Esophagus (tissue), 2 donors: ENCODE measurements at regions not wholly inside any gene's neighbourhood (a gene's known extent, or its start where the extent isn't known, plus 50 kb on each side); places are given as distances from the start of the nearest gene placed in this dataset.

Experiments
- H3K27ac ChIP-seq, 2 donors: one replicate each; pipeline ENCODE4 v1.5.1; 2013; ENCODE audit warnings: low read depth in 2 of 2, mild to moderate bottlenecking in 2 of 2, inconsistent platforms in 1 of 2, low read length in 1 of 2, moderate library complexity in 1 of 2
- H3K27me3 ChIP-seq, 2 donors: one replicate each; pipeline ENCODE4 v1.6.1; 2013; ENCODE audit warnings: low read length in 2 of 2, control low read depth in 1 of 2, mild to moderate bottlenecking in 1 of 2; ENCODE audit not compliant: insufficient read depth in 2 of 2, control insufficient read depth in 1 of 2
- H3K36me3 ChIP-seq, 2 donors: one replicate each; pipeline ENCODE4 v1.6.1; 2013; ENCODE audit warnings: low read length in 1 of 2; ENCODE audit not compliant: control insufficient read depth in 2 of 2, insufficient read depth in 2 of 2
- H3K4me1 ChIP-seq, 2 donors: one replicate each; pipeline ENCODE4 v1.6.1; 2013; ENCODE audit warnings: low read length in 1 of 2; ENCODE audit not compliant: control insufficient read depth in 2 of 2, insufficient read depth in 2 of 2
- H3K4me3 ChIP-seq, 2 donors: one replicate each; pipeline ENCODE4 v1.5.1; 2013; ENCODE audit warnings: low read length in 2 of 2, mild to moderate bottlenecking in 2 of 2, low read depth in 1 of 2, moderate library complexity in 1 of 2
- H3K9me3 ChIP-seq, 2 donors: one replicate each; pipeline ENCODE4 v1.6.1; 2013; ENCODE audit warnings: mild to moderate bottlenecking in 2 of 2, low read depth in 1 of 2, low read length in 1 of 2, moderate library complexity in 1 of 2; ENCODE audit not compliant: control insufficient read depth in 2 of 2, insufficient read depth in 1 of 2
- WGBS, 2 donors: extraction: QIAGEN DNeasy Blood & Tissue Kit; methylation state at CpG; one replicate each; pipeline ENCODE4 v1.1.7; 2013; 5-methylcytosine and 5-hydroxymethylcytosine counted together
- donor health status: healthy with polysubstance abuse.
- donor health status: Bipolar disorder and iron deficiency.

GRCh38 chr3:181076558-181076957 is 87.0 kb upstream of the DNAJC19 start:
- H3K4me3 ChIP-seq, result no peak overlapping the region
- no peaks in the 10 kb centered on the region for H3K27me3 ChIP-seq
- H3K4me1 ChIP-seq, result no peaks in the 10 kb centered on the region
- peaks cover 0 to 6% of the 10 kb centered on the region in 2 donors for H3K9me3 ChIP-seq
- no peaks in the 10 kb centered on the region for H3K36me3 ChIP-seq
- H3K27ac ChIP-seq, result no peak overlapping the region

DNA sequence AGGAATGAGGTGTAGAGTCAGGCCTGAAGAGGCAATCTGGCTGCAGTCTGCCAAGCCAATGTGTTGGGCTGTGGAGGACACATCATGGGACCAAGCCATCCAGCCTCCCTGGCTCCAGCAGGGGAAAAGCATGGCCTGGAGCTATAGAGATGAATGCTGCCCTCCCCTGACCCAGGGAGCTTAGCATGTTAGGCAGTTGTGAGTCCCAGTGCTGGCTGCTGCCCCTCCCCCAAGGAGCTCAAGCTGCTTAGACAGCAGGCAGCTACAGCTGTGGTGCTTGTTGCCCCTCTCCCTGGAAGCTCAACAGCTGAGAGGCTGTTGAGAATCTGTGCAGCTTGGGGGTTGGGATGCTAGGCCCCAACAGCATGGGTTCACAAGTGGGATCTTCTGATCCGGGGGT is 85.6 kb upstream of the DNAJC19 start:
- Histone ChIP-seq H3K36me3 (no peaks in the 10 kb centered on the region), H3K27me3 (no peaks in the 10 kb centered on the region), H3K4me3 (no peak overlapping the region), H3K27ac (no peak overlapping the region), H3K4me1 (no peaks in the 10 kb centered on the region), H3K9me3 (peaks cover 0 to 6% of the 10 kb centered on the region in 2 donors)
- 78 to 82% methylated on average over 1 of the region's 1 CpG for WGBS, 2 donors

GRCh38 chr3:181066143-181067087 is 76.9 kb upstream of the DNAJC19 start:
- Histone ChIP-seq H3K36me3 (no peaks in the 10 kb centered on the region), H3K4me3 (no peak overlapping the region), H3K4me1 (no peaks in the 10 kb centered on the region), H3K27me3 (no peaks in the 10 kb centered on the region), H3K27ac (no peak overlapping the region), H3K9me3 (no peaks in the 10 kb centered on the region)
- 67 to 74% methylated on average over 4 of the region's 4 CpGs for WGBS, 2 donors

GRCh38 chr3:181056136-181056732 is 66.7 kb upstream of the DNAJC19 start:
- 45 to 63% methylated on average over 4 of the region's 4 CpGs for WGBS, 2 donors
- H3K9me3 ChIP-seq, result no peaks in the 10 kb centered on the region
- no peak overlapping the region for H3K27ac ChIP-seq
- H3K4me3 ChIP-seq, result no peak overlapping the region
- H3K27me3 ChIP-seq, result no peaks in the 10 kb centered on the region
- H3K36me3 ChIP-seq, result no peaks in the 10 kb centered on the region
- no peaks in the 10 kb centered on the region for H3K4me1 ChIP-seq

DNA sequence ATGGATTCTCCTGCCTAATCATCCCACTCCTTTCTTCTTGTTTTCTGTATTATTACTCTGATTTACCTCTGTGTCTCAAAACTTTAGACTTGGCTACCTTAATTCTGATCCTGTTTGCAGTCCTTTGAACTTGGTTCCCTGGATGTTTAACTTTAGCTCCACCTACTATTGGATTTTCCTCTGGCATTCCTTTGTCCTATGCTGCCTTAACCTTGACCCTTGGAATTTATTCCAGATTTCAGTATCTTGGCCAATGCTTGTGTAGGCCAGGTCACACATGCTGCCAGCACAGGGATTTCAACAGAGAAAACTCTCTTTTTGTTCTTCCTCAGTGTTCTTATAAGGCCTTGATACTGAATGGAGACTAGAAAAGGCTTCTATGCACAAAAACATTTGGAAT is 65.0 kb upstream of the DNAJC19 start:
- Histone ChIP-seq H3K4me3 (no peak overlapping the region), H3K36me3 (no peaks in the 10 kb centered on the region), H3K9me3 (no peaks in the 10 kb centered on the region), H3K27ac (no peak overlapping the region), H3K27me3 (no peaks in the 10 kb centered on the region), H3K4me1 (no peaks in the 10 kb centered on the region)

DNA sequence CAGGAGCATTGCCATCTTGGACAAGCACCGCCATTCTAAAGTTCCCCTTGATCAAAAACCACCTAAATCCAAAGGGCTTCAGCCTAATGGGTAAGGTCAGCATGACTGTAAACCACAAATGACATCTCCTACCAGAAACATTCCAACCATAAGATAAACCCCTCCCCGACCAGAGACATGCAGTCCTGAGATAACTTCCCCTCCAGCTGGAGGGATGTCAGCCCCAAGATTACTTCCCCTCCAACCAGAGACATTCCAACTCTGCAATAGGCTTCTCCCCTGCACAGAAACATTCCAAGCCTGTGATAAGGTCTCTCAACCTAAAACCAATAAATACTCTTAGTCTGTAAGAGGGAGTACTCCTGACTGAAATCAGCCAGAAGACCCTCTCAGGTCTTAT is 62.7 kb upstream of the DNAJC19 start:
- WGBS, 2 donors, result 53 to 62% methylated on average over 2 of the region's 2 CpGs
- no peak overlapping the region for H3K4me3 ChIP-seq
- H3K4me1 ChIP-seq, result no peaks in the 10 kb centered on the region
- H3K27me3 ChIP-seq, result no peaks in the 10 kb centered on the region
- H3K9me3 ChIP-seq, result no peaks in the 10 kb centered on the region
- H3K36me3 ChIP-seq, result no peaks in the 10 kb centered on the region
- no peak overlapping the region for H3K27ac ChIP-seq

DNA sequence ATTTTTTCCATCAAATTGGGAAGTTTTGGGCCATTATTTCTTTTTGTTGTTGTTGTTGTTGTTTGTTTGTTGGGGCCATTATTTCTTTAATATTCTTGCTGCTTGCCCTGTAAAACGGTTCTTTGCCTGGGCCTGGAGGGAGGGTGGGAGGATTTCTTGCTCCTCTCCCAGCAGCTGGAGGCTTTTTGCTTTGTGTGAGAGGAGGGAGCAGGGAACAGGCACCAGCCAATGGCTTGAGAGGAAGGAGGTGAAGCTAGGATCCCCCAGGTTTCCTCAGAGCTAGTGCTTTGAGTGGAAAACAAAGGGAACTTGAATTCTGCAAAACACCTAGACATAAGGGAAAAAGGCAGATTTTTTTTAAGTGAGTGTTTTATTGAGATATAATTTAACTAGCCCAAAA is 61.2 kb upstream of the DNAJC19 start:
- WGBS, 2 donors, result 10 to 14% methylated on average over 1 of the region's 1 CpG
- H3K36me3 ChIP-seq, result no peaks in the 10 kb centered on the region
- peaks cover 0 to 6% of the 10 kb centered on the region in 2 donors for H3K9me3 ChIP-seq
- H3K4me3 ChIP-seq, result no peak overlapping the region
- no peak overlapping the region for H3K27ac ChIP-seq
- no peaks in the 10 kb centered on the region for H3K27me3 ChIP-seq
- H3K4me1 ChIP-seq, result no peaks in the 10 kb centered on the region

GRCh38 chr3:181040030-181040429 is 50.5 kb upstream of the DNAJC19 start:
- H3K4me3 ChIP-seq, result no peak overlapping the region
- H3K9me3 ChIP-seq, result no peaks in the 10 kb centered on the region

More at GRCh38 chr3:181040030-181040429, 50.5 kb upstream of the DNAJC19 start:
- no peaks in the 10 kb centered on the region for H3K36me3 ChIP-seq
- no peaks in the 10 kb centered on the region for H3K27me3 ChIP-seq
- no peaks in the 10 kb centered on the region for H3K4me1 ChIP-seq
- no peak overlapping the region for H3K27ac ChIP-seq
